ENCODE measurements at regions not wholly inside any gene's neighbourhood (a gene's known extent, or its start where the extent isn't known, plus 50 kb on each side); places are given as distances from the start of the nearest gene placed in this dataset.

DNA sequence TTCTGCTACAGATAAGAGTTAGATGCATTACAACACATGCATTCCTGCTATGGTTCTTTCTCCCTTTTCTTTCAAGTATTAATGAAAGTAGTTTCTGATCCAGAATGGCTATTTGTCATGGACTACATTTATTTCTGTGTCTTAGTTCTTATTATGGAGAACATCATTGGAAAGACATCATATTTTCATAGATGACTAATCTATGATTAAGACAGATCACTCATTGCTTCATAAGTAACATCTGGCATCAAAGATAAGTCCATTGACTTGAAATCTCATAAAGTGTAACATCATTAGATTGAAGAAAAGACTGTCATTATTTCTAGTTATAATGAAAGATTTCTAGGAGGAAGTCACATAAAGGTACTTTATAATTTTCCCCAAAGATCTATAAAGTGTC is 366.7 kb downstream of the NSUN3 start:
- TF ChIP-seq SUZ12 (IDR thresholded peaks at IDR 0.05; ENCODE audit: extremely low read depth, insufficient read depth, insufficient read length), result no peak
- no peak for TF ChIP-seq YY1 (IDR thresholded peaks at IDR 0.05; ENCODE audit: insufficient read depth, insufficient read length)
- TF ChIP-seq ZNF274 (IDR thresholded peaks at IDR 0.05; ENCODE audit: low read depth, low read length), result no peak
